ENCODE measurements at regions not wholly inside any gene's neighbourhood (a gene's known extent, or its start where the extent isn't known, plus 50 kb on each side); places are given as distances from the start of the nearest gene placed in this dataset.

DNA sequence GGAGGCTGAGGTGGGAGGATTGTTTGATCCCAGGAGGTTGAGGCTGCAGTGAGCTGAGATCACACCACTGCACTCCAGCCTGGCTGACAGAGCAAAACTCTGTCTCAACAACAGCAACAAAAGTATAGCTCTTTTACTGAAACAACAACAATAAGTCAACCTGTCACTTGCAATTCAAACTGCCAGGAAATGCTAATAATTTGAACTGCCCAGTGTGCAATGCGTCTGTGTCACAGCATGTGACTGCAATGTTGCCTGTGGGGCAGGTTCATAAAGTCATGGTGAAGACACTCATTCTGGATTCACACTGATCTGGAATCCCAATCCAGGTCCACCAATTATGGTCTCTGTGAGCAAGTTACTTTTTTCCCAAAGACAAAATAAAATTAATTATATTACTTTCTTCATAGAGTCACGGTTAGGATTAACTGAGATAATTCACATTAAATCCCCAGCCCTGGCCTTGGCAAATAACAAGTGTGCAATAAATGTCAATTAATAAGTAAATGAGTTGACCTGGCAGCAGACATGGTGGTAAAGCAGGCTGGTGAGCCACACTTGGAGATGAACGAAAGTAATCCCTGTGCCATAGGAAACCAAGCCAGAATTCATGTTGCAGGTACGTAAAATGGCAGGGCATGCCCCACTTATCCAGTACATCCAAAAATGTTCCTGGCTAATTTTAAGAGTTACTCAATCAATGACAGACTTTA is 89.1 kb upstream of the CPSF6 start (continued):
- TF ChIP-seq, protein P1, sequence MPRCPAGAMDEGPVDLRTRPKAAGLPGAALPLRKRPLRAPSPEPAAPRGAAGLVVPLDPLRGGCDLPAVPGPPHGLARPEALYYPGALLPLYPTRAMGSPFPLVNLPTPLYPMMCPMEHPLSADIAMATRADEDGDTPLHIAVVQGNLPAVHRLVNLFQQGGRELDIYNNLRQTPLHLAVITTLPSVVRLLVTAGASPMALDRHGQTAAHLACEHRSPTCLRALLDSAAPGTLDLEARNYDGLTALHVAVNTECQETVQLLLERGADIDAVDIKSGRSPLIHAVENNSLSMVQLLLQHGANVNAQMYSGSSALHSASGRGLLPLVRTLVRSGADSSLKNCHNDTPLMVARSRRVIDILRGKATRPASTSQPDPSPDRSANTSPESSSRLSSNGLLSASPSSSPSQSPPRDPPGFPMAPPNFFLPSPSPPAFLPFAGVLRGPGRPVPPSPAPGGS (IDR thresholded peaks at IDR 0.05; ENCODE audit: borderline replicate concordance, insufficient read depth, low read depth, low read length, poor library complexity, severe bottlenecking), result no peak
- no peak for TF ChIP-seq NFIC (IDR thresholded peaks at IDR 0.05; ENCODE audit: low read depth, low read length)

DNA sequence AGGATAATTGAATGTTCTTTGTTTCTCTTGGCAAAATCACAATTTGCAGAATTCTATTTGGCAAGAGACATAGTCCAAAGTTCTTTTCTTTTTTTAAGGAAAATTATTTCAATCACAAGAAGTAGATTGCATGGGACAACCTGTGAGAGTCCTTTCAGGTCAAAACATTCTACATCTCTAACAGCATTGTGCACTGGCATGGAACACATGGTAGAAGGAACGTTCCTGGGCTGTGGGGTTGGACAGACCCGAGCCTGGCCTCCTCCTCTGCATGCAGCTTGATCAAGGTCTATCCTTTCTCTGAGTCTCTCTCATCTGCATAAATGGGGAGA is 88.6 kb upstream of the CPSF6 start:
- Histone ChIP-seq H3K79me2 (ENCODE audit: control insufficient read depth, insufficient read depth, low read length) (no peaks in the 10 kb centered on the region), H3K9ac (ENCODE audit: control insufficient read depth, insufficient read depth, low read length) (no peak overlapping the region), H3K36me3 (ENCODE audit: control insufficient read depth in 2 of 2, insufficient read depth in 2 of 2, low read length in 1 of 2) (no peaks in the 10 kb centered on the region), H2AFZ (ENCODE audit: control insufficient read depth, low read depth, low read length) (no peak overlapping the region), H3K4me1 (ENCODE audit: control insufficient read depth, insufficient read depth, low read length) (peaks cover 4% of the 10 kb centered on the region; the same call in 1 of the 2 replicates), H3K27ac (ENCODE audit: control insufficient read depth, insufficient read depth) (no peak overlapping the region), H3K9me3 (replicated peaks; ENCODE audit: control insufficient read depth, insufficient read depth, low read length) (no peaks in the 10 kb centered on the region), H3K4me3 (no peak overlapping the region), H3K4me2 (ENCODE audit: control insufficient read depth, insufficient read depth) (no peak overlapping the region), H4K20me1 (ENCODE audit: control insufficient read depth, insufficient read depth) (no peaks in the 10 kb centered on the region), H3K27me3 (replicated peaks in 1 of 2; ENCODE audit: control insufficient read depth in 2 of 2, insufficient read depth in 2 of 2, low read length in 1 of 2) (no peaks in the 10 kb centered on the region)
- POLR2A ChIA-PET, result interaction anchor here (0.6 kb wide), 1 partner anchor 77 kb away, joined by 3 read pairs; no protein-coding TSS in a partner anchor
- CTCF ChIA-PET, result interaction anchor here (0.8 to 2.9 kb wide), 2 partner anchors 102 to 103 kb away, joined by 3 to 7 read pairs; no protein-coding TSS in a partner anchor
- no TSS peak for BruUV-seq (replicated peaks)
- no peak for TF ChIP-seq PAX8 (IDR thresholded peaks at IDR 0.05)
- TF ChIP-seq NFXL1 (IDR thresholded peaks at IDR 0.05; ENCODE audit: borderline replicate concordance), result no peak
- no peak for TF ChIP-seq STAT3 (IDR thresholded peaks at IDR 0.05; ENCODE audit: low read depth, low read length)
- TF ChIP-seq POLR2AphosphoS5 (IDR thresholded peaks at IDR 0.05; ENCODE audit: low read length), result no peak
- TF ChIP-seq, protein P2, sequence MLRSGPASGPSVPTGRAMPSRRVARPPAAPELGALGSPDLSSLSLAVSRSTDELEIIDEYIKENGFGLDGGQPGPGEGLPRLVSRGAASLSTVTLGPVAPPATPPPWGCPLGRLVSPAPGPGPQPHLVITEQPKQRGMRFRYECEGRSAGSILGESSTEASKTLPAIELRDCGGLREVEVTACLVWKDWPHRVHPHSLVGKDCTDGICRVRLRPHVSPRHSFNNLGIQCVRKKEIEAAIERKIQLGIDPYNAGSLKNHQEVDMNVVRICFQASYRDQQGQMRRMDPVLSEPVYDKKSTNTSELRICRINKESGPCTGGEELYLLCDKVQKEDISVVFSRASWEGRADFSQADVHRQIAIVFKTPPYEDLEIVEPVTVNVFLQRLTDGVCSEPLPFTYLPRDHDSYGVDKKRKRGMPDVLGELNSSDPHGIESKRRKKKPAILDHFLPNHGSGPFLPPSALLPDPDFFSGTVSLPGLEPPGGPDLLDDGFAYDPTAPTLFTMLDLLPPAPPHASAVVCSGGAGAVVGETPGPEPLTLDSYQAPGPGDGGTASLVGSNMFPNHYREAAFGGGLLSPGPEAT (IDR thresholded peaks at IDR 0.05; ENCODE audit: low read depth), result no peak
- TF ChIP-seq CREB1 (IDR thresholded peaks at IDR 0.05; ENCODE audit: low read depth), result no peak
- no peak for TF ChIP-seq SMC3 (IDR thresholded peaks at IDR 0.05; ENCODE audit: borderline replicate concordance, low read length)
- TF ChIP-seq MEF2B (IDR thresholded peaks at IDR 0.05; ENCODE audit: partially characterized antibody, poor library complexity, severe bottlenecking), result no peak
- no peak for TF ChIP-seq RELA (IDR thresholded peaks at IDR 0.05; ENCODE audit: borderline replicate concordance, partially characterized antibody)
- no peak for TF ChIP-seq BMI1 (IDR thresholded peaks at IDR 0.05; ENCODE audit: borderline replicate concordance)
- TF ChIP-seq ZNF384 (IDR thresholded peaks at IDR 0.05; ENCODE audit: borderline replicate concordance, low read depth, low read length), result no peak
- TF ChIP-seq FOXM1 (IDR thresholded peaks at IDR 0.05; ENCODE audit: low read depth, low read length), result no peak
- no peak for TF ChIP-seq CBX3 (IDR thresholded peaks at IDR 0.05; ENCODE audit: borderline replicate concordance, low read depth)
- RAD21 ChIA-PET (ENCODE audit: unreplicated experiment), result no interaction called here
- WGBS (ENCODE audit: insufficient coverage, insufficient replicate concordance, low lambda C conversion rate, missing lambda C conversion rate), result 0% methylated on average over 2 of the region's 2 CpGs
- ATAC-seq (no peak), FAIRE-seq (no peak), DNase-seq (ENCODE audit: low read depth, low spot score) (no peak)
- in situ Hi-C loops (cut with MboI) (loop anchor here (10.0 kb wide), 1 partner anchor 424 kb away; no protein-coding TSS in a partner anchor), intact Hi-C loops (cut with micrococcal nuclease; ENCODE audit: unreplicated experiment) (loop anchor here (10.0 kb wide), 1 partner anchor 184 kb away; no protein-coding TSS in a partner anchor)
- SMC1A ChIA-PET (ENCODE audit: uncharacterized antibody, unreplicated experiment), result no interaction called here
